IMR-90 (cell line): ENCODE measurements at regions not wholly inside any gene's neighbourhood (a gene's known extent, or its start where the extent isn't known, plus 50 kb on each side); places are given as distances from the start of the nearest gene placed in this dataset.

Experiments
- ATAC-seq: fragments of 200-7000 bp; cut with Tn5 transposase; 2 replicates; pipeline ENCODE4 v1.9.1; 2020; ENCODE audit warnings: low read depth, mild to moderate bottlenecking, moderate library complexity
- BruUV-seq: library from RNA; stranded (reverse); fragments of 400-500 nt; replicated peaks from 2 replicates; lab custom pipeline; 2021; lab: Mats Ljungman, UMichigan
- CTCF ChIA-PET: fragments of 300-600 bp; formaldehyde crosslinking; extraction: SDS; loops from one replicate; lab custom pipeline; 2021; ENCODE audit warnings: antibody characterized with exemption; lab: Yijun Ruan, JAX
- POLR2A ChIA-PET: fragments of 300-600 bp; sonication (Branson Sonifier 250); formaldehyde crosslinking; loops from one replicate; lab custom pipeline; 2022; ENCODE audit warnings: antibody characterized with exemption; ENCODE audit not compliant: unreplicated experiment; lab: Charles Lee
- DNase-seq: peaks from one replicate; pipeline ENCODE4 v3.0.0; 2013
- H2AFZ ChIP-seq: replicated peaks from 2 replicates; pipeline ENCODE3; 2013; ENCODE audit warnings: low read length, mild to moderate bottlenecking; ENCODE audit not compliant: poor library complexity
- H2AK5ac ChIP-seq: 2 replicates; pipeline ENCODE4 v1.6.1; 2013; ENCODE audit warnings: low read depth, low read length, inconsistent platforms
- H2AK9ac ChIP-seq: replicated peaks from 2 replicates; pipeline ENCODE3; 2013; ENCODE audit warnings: mild to moderate bottlenecking, low read depth, low read length, moderate library complexity; ENCODE audit not compliant: poor library complexity
- H2BK120ac ChIP-seq: 2 replicates; pipeline ENCODE4 v1.6.1; 2013; ENCODE audit warnings: low read depth, low read length, inconsistent platforms
- H2BK15ac ChIP-seq: 3 replicates; pipeline ENCODE4 v1.6.1; 2013; ENCODE audit warnings: low read depth, low read length, inconsistent platforms
- H2BK20ac ChIP-seq: 2 replicates; pipeline ENCODE4 v1.6.1; 2013; ENCODE audit warnings: low read depth, mild to moderate bottlenecking, inconsistent platforms, low read length, moderate library complexity
- H2BK5ac ChIP-seq: 2 replicates; pipeline ENCODE4 v1.6.1; 2013; ENCODE audit warnings: mild to moderate bottlenecking, low read depth, low read length, inconsistent platforms; ENCODE audit not compliant: poor library complexity, severe bottlenecking
- H3K14ac ChIP-seq: replicated peaks from 2 replicates; pipeline ENCODE4 v1.6.1; 2013; ENCODE audit warnings: low read depth, low read length, inconsistent platforms
- H3K18ac ChIP-seq: 2 replicates; pipeline ENCODE4 v1.6.1; 2013; ENCODE audit warnings: low read depth, low read length, control low read depth
- H3K23ac ChIP-seq: 2 replicates; pipeline ENCODE4 v1.6.1; 2013; ENCODE audit warnings: low read depth, low read length, inconsistent platforms
- H3K27ac ChIP-seq: 2 replicates; pipeline ENCODE4 v1.5.1; 2013; ENCODE audit warnings: mild to moderate bottlenecking, control low read depth, low read length; ENCODE audit not compliant: insufficient read depth
- H3K27me3 ChIP-seq: 2 replicates; pipeline ENCODE4 v1.6.1; 2013; ENCODE audit warnings: low read length; ENCODE audit not compliant: control insufficient read depth, insufficient read depth
- H3K36me3 ChIP-seq: 2 replicates; pipeline ENCODE4 v1.6.1; 2013; ENCODE audit warnings: low read length, mixed read lengths; ENCODE audit not compliant: control insufficient read depth, insufficient read depth
- H3K4ac ChIP-seq: 2 replicates; pipeline ENCODE4 v1.6.1; 2013; ENCODE audit warnings: low read depth, low read length, inconsistent platforms
- H3K4me1 ChIP-seq: 2 replicates; pipeline ENCODE4 v1.6.1; 2013; ENCODE audit warnings: low read length, mixed read lengths; ENCODE audit not compliant: control insufficient read depth, insufficient read depth
- H3K4me2 ChIP-seq: 2 replicates; pipeline ENCODE4 v1.6.1; 2013; ENCODE audit warnings: low read depth, mild to moderate bottlenecking, control low read depth, low read length, moderate library complexity
- H3K4me3 ChIP-seq: 2 replicates; pipeline ENCODE4 v1.5.1; 2013; ENCODE audit warnings: low read depth, mild to moderate bottlenecking, control low read depth, low read length, moderate library complexity; ENCODE audit not compliant: insufficient read depth
- H3K56ac ChIP-seq: 2 replicates; pipeline ENCODE4 v1.6.1; 2013; ENCODE audit warnings: low read length, inconsistent platforms; ENCODE audit not compliant: insufficient read depth; ENCODE audit errors: extremely low read depth
- H3K79me1 ChIP-seq, 2 experiments: 2 replicates each; pipeline ENCODE4 v1.6.1; 2013; ENCODE audit warnings: low read length in 2 of 2, inconsistent platforms in 1 of 2, low read depth in 1 of 2
- H3K9ac ChIP-seq: 2 replicates; pipeline ENCODE4 v1.6.1; 2013; ENCODE audit warnings: low read depth, low read length, control low read depth
- H3K9me1 ChIP-seq: 2 replicates; pipeline ENCODE4 v1.6.1; 2013; ENCODE audit warnings: low read length, inconsistent platforms; ENCODE audit not compliant: insufficient read depth
- H3K9me3 ChIP-seq: 2 replicates; pipeline ENCODE4 v1.6.1; 2013; ENCODE audit warnings: low read length; ENCODE audit not compliant: control insufficient read depth, insufficient read depth
- H4K20me1 ChIP-seq: 2 replicates; pipeline ENCODE4 v1.6.1; 2013; ENCODE audit warnings: low read length, inconsistent platforms; ENCODE audit not compliant: insufficient read depth
- H4K5ac ChIP-seq: 2 replicates; pipeline ENCODE4 v1.6.1; 2013; ENCODE audit warnings: mild to moderate bottlenecking, low read depth, low read length, control low read depth
- H4K8ac ChIP-seq, 2 experiments: 2 replicates each; pipeline ENCODE4 v1.6.1; 2013; ENCODE audit warnings: low read depth in 2 of 2, low read length in 2 of 2, control low read depth in 1 of 2, inconsistent platforms in 1 of 2
- H4K91ac ChIP-seq: 2 replicates; pipeline ENCODE4 v1.6.1; 2013; ENCODE audit warnings: low read depth, low read length, inconsistent platforms; ENCODE audit not compliant: insufficient read depth
- BHLHE40 ChIP-seq: fragments of 150-350 bp; IDR thresholded peaks from 2 replicates; pipeline ENCODE4 v1.6.1; 2016; ENCODE audit warnings: mild to moderate bottlenecking, low read depth, low read length
- CEBPB ChIP-seq: IDR thresholded peaks from 2 replicates; pipeline ENCODE4 v1.6.1; 2012; ENCODE audit warnings: low read depth, low read length, improper control_type of control experiment
- CTCF ChIP-seq: conservative IDR thresholded peaks from 2 replicates; pipeline ENCODE4 v1.5.1; 2012; ENCODE audit warnings: mild to moderate bottlenecking, low read depth, low read length, improper control_type of control experiment
- ELK1 ChIP-seq: fragments of 150-350 bp; IDR thresholded peaks from 2 replicates; pipeline ENCODE4 v1.6.1; 2016; ENCODE audit warnings: low read depth, mild to moderate bottlenecking, low read length, moderate library complexity, borderline replicate concordance
- FOS ChIP-seq: fragments of 150-350 bp; IDR thresholded peaks from 2 replicates; pipeline ENCODE4 v1.6.1; 2016; ENCODE audit warnings: low read depth, low read length
- MAFK ChIP-seq: IDR thresholded peaks from 2 replicates; pipeline ENCODE4 v1.6.1; 2012; ENCODE audit warnings: low read depth, low read length, improper control_type of control experiment
- MAZ ChIP-seq: IDR thresholded peaks from 2 replicates; pipeline ENCODE4 v1.6.1; 2012; ENCODE audit warnings: low read depth, mild to moderate bottlenecking, low read length, improper control_type of control experiment, moderate library complexity, borderline replicate concordance
- MXI1 ChIP-seq: IDR thresholded peaks from 2 replicates; pipeline ENCODE4 v1.6.1; 2012; ENCODE audit warnings: low read depth, mild to moderate bottlenecking, low read length, moderate library complexity, borderline replicate concordance
- NFE2L2 ChIP-seq: fragments of 150-350 bp; IDR thresholded peaks from 2 replicates; pipeline ENCODE4 v1.6.1; 2016; ENCODE audit warnings: low read depth, mild to moderate bottlenecking, low read length
- POLR2A ChIP-seq: IDR thresholded peaks from 2 replicates; pipeline ENCODE4 v1.6.1; 2012; ENCODE audit warnings: mild to moderate bottlenecking, low read depth, low read length
- RAD21 ChIP-seq: IDR thresholded peaks from 2 replicates; pipeline ENCODE4 v1.6.1; 2012; ENCODE audit warnings: low read length, improper control_type of control experiment
- RCOR1 ChIP-seq: IDR thresholded peaks from 2 replicates; pipeline ENCODE4 v1.6.1; 2012; ENCODE audit warnings: mild to moderate bottlenecking, low read length, improper control_type of control experiment; ENCODE audit not compliant: insufficient replicate concordance
- RFX5 ChIP-seq: IDR thresholded peaks from 2 replicates; pipeline ENCODE4 v1.8.0; 2012; ENCODE audit warnings: low read depth, mild to moderate bottlenecking, low read length, moderate library complexity
- USF2 ChIP-seq: fragments of 150-350 bp; IDR thresholded peaks from 2 replicates; pipeline ENCODE4 v1.6.1; 2017; ENCODE audit warnings: mild to moderate bottlenecking, antibody characterized with exemption, low read length, low read depth
- WGBS, 2 experiments: methylation state at CpG; one replicate each; pipeline versions ENCODE4 v1.1.5 to v1.1.7; 2013; ENCODE audit warnings: missing lambda C conversion rate in 2 of 2; ENCODE audit not compliant: insufficient read length in 1 of 2; ENCODE audit errors: extremely low coverage in 2 of 2; 5-methylcytosine and 5-hydroxymethylcytosine counted together
- dilution Hi-C: fragments of 300-500 bp; cut with HindIII; formaldehyde crosslinking; loops from one replicate; pipeline ENCODE4 v1.14.3; 2018; ENCODE audit warnings: low sequenced_read_pairs; ENCODE audit not compliant: unreplicated experiment
- in situ Hi-C: fragments of 300-500 bp; cut with MboI; formaldehyde crosslinking; loops from 3 replicates; pipeline ENCODE4 v1.14.3; 2019; ENCODE audit warnings: low sequenced_read_pairs, inconsistent platforms, mixed read lengths
- intact Hi-C: fragments of 100-400 bp; cut with micrococcal nuclease; formaldehyde crosslinking; loops from 2 replicates; pipeline ENCODE4 v1.10.0; 2022

GRCh38 chr3:173342679-173343078 lies 54.9 kb upstream of the NLGN1 start:
- Histone ChIP-seq H4K5ac (no peak overlapping the region), H2AFZ (no peak overlapping the region), H3K18ac (no peak overlapping the region), H3K9ac (no peak overlapping the region), H3K4me2 (no peak overlapping the region), H2BK20ac (no peak overlapping the region), H2AK5ac (no peak overlapping the region), H3K79me1 (no peaks in the 10 kb centered on the region), H3K56ac (no peak overlapping the region), H3K27me3 (no peaks in the 10 kb centered on the region), H3K4me1 (no peaks in the 10 kb centered on the region), H3K4me3 (no peak overlapping the region), H2AK9ac (no peak overlapping the region), H2BK5ac (no peak overlapping the region), H3K14ac (no peak overlapping the region), H4K91ac (no peak overlapping the region), H2BK120ac (no peak overlapping the region), H3K9me1 (no peaks in the 10 kb centered on the region), H3K36me3 (no peaks in the 10 kb centered on the region), H3K23ac (no peak overlapping the region), H4K20me1 (no peaks in the 10 kb centered on the region), H3K9me3 (no peaks in the 10 kb centered on the region), H4K8ac (no peak overlapping the region), H2BK15ac (no peak overlapping the region), H3K27ac (no peak overlapping the region), H3K4ac (no peak overlapping the region)
- no TSS peak for BruUV-seq
- TF ChIP-seq MXI1 = no peak
- TF ChIP-seq RAD21 = no peak
- TF ChIP-seq POLR2A = no peak
- no peak for TF ChIP-seq NFE2L2
- no peak for TF ChIP-seq MAFK
- no peak for TF ChIP-seq CTCF
- no peak for TF ChIP-seq BHLHE40
- TF ChIP-seq FOS = no peak
- no peak for TF ChIP-seq ELK1
- no peak for TF ChIP-seq MAZ
- TF ChIP-seq RCOR1 = no peak
- no peak for TF ChIP-seq CEBPB
- no peak for TF ChIP-seq RFX5
- TF ChIP-seq USF2 = no peak
- WGBS, 2 experiments = no CpG with 5 or more reads among the region's 1 CpG
- CTCF ChIA-PET = no interaction called here
- dilution Hi-C loops = no loop called here
- in situ Hi-C loops = no loop called here
- ATAC-seq (no peak), DNase-seq (no peak)
- intact Hi-C loops = no loop called here
- POLR2A ChIA-PET = no interaction called here
